Colonic mucosa (tissue), 4 donors: ENCODE measurements at regions not wholly inside any gene's neighbourhood (a gene's known extent, or its start where the extent isn't known, plus 50 kb on each side); places are given as distances from the start of the nearest gene placed in this dataset.

Source experiments
- DNase-seq: peaks from one replicate; pipeline ENCODE4 v3.0.0-alpha.2; 2020
- H3K27ac ChIP-seq: fragments of 200-600 bp; one replicate; pipeline ENCODE4 v1.8.0; 2021
- H3K27me3 ChIP-seq: fragments of 200-600 bp; one replicate; pipeline ENCODE4 v1.8.0; 2021
- H3K36me3 ChIP-seq: fragments of 200-600 bp; one replicate; pipeline ENCODE4 v1.8.0; 2021
- H3K4me1 ChIP-seq: fragments of 200-600 bp; one replicate; pipeline ENCODE4 v1.8.0; 2021; ENCODE audit warnings: mild to moderate bottlenecking
- H3K4me3 ChIP-seq: fragments of 200-600 bp; one replicate; pipeline ENCODE4 v1.8.0; 2021
- H3K9ac ChIP-seq, 2 donors: one replicate each; pipeline ENCODE4 v1.7.0; 2013; ENCODE audit warnings: control low read depth in 2 of 2, low read depth in 2 of 2, low read length in 2 of 2
- H3K9me3 ChIP-seq: fragments of 200-600 bp; one replicate; pipeline ENCODE4 v1.8.0; 2021
- intact Hi-C: fragments of 100-400 bp; cut with DNase I; formaldehyde crosslinking; loops from one replicate; pipeline ENCODE4 v1.14.1; 2022
- TF ChIP-seq, protein P1 (sequence below): fragments of 200-600 bp; IDR thresholded peaks from one replicate; pipeline ENCODE4 v1.8.0; 2022; ENCODE audit warnings: antibody characterized with exemption, mild to moderate bottlenecking
- donor health status: healthy.
- donor health status: DM: no; HTN: no; CAD: no.
- donor health status: DM: no; HTN: no; CAD: no.

DNA sequence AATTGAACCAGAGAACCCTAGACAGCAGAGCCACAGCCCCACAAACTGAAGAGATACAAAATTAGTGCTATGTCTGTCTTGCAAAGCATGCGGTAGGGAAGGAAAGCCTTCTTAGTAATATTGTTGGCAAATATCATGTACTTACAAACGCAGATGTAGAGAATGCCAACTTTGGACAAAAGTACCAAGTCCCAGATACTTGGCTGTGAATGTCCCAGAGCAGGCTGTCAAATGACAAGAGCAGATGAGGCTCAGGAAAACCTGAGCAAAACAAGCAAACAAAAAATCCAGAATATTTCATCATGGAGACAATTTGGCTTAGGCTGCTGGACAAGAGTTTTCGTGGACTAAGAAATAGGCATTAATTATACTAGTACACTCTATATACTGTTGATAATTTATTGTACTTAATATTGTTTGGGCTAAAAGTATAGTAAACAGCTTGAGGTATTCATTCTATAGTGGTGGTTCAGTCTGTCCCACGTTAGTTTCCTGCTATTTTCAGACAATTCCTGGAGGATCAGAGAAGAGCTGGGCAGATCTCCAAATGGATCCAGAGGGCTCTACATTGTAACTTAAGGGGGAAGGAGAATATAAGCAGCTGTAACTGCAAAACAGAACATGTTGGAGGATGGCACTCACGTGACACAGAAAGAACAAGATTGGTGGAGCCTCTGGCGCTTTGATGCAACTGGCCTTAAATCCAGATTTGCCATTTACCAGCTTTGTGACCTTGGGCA, 329.8 kb downstream of the ATP23 start:
- Histone ChIP-seq H3K36me3 (no peaks in the 10 kb centered on the region), H3K4me3 (no peak overlapping the region), H3K9me3 (no peaks in the 10 kb centered on the region), H3K9ac (no peak overlapping the region), H3K27ac (no peak overlapping the region), H3K4me1 (no peaks in the 10 kb centered on the region), H3K27me3 (no peaks in the 10 kb centered on the region)
- intact Hi-C loops, result no loop called here
- TF ChIP-seq, protein P1, sequence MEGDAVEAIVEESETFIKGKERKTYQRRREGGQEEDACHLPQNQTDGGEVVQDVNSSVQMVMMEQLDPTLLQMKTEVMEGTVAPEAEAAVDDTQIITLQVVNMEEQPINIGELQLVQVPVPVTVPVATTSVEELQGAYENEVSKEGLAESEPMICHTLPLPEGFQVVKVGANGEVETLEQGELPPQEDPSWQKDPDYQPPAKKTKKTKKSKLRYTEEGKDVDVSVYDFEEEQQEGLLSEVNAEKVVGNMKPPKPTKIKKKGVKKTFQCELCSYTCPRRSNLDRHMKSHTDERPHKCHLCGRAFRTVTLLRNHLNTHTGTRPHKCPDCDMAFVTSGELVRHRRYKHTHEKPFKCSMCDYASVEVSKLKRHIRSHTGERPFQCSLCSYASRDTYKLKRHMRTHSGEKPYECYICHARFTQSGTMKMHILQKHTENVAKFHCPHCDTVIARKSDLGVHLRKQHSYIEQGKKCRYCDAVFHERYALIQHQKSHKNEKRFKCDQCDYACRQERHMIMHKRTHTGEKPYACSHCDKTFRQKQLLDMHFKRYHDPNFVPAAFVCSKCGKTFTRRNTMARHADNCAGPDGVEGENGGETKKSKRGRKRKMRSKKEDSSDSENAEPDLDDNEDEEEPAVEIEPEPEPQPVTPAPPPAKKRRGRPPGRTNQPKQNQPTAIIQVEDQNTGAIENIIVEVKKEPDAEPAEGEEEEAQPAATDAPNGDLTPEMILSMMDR, result no peak
- DNase-seq, result no peak

GRCh38 chr12:58272461-58272860, 331.1 kb downstream of the ATP23 start:
- Histone ChIP-seq H3K27me3 (no peaks in the 10 kb centered on the region), H3K9me3 (no peaks in the 10 kb centered on the region), H3K4me1 (no peaks in the 10 kb centered on the region), H3K9ac (no peak overlapping the region), H3K36me3 (no peaks in the 10 kb centered on the region), H3K27ac (no peak overlapping the region), H3K4me3 (no peak overlapping the region)
- intact Hi-C loops, result no loop called here
- TF ChIP-seq, protein P1, result no peak
- no peak for DNase-seq

DNA sequence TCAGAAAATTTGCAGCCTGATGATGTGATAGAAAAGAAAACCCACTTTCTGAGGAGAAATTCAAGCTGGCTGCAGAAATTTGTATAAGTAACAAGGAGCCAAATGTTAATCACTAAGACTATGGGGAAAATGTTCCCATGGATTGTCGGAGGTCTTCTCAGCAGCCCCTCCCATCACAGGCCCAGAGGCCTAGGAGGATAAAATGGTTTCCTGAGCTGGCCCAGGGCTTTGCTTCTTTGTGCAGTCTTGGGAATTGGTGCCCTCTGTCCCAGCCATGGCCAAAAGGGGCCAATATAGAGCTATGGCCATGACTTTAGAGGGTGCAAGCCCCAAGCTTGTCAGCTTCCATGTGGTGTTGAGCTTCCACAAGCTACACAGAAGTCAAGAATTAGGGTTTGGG, 335.9 kb downstream of the ATP23 start:
- intact Hi-C loops, result no loop called here
- Histone ChIP-seq H3K27me3 (no peaks in the 10 kb centered on the region), H3K27ac (no peak overlapping the region), H3K9ac (no peak overlapping the region), H3K36me3 (no peaks in the 10 kb centered on the region), H3K4me3 (no peak overlapping the region), H3K9me3 (no peaks in the 10 kb centered on the region), H3K4me1 (no peaks in the 10 kb centered on the region)
- TF ChIP-seq, protein P1, result no peak
- DNase-seq, result no peak

DNA sequence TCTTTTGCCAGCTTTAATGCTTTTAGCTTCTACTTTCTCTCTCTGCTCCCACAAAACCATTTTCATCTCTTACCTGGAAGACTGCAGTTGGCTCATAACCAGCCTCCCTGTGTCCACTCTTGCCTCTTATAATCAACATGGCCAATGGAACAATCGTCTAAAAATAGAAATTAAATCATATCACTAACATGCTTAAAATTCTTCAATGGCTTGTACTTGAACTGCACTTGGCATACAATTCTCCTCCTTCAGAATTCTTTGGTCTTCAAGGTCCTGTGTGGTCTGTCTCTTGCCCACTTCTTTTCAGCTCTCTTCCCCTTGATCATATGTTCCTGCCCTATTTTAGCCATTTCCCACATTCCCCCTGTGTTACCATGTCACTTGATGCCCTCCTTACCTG, 342.2 kb downstream of the ATP23 start:
- H3K4me3 ChIP-seq, result no peak overlapping the region
- no peak for DNase-seq
- intact Hi-C loops, result no loop called here
- no peaks in the 10 kb centered on the region for H3K9me3 ChIP-seq
- TF ChIP-seq, protein P1, result no peak
- H3K9ac ChIP-seq, result no peak overlapping the region
- no peak overlapping the region for H3K27ac ChIP-seq
- no peaks in the 10 kb centered on the region for H3K4me1 ChIP-seq
- H3K27me3 ChIP-seq, result no peaks in the 10 kb centered on the region
- no peaks in the 10 kb centered on the region for H3K36me3 ChIP-seq

- H3K4me1 ChIP-seq, result no peaks in the 10 kb centered on the region
- intact Hi-C loops, result no loop called here
- H3K36me3 ChIP-seq, result no peaks in the 10 kb centered on the region
- H3K4me3 ChIP-seq, result no peak overlapping the region
- H3K9ac ChIP-seq, result no peak overlapping the region
- H3K27me3 ChIP-seq, result no peaks in the 10 kb centered on the region
- H3K9me3 ChIP-seq, result no peaks in the 10 kb centered on the region
- no peak overlapping the region for H3K27ac ChIP-seq
- TF ChIP-seq, protein P1, result no peak
- DNase-seq, result no peak
Observed at GRCh38 chr12:58285551-58285950, 344.2 kb downstream of the ATP23 start.
